ENCODE measurements at regions not wholly inside any gene's neighbourhood (a gene's known extent, or its start where the extent isn't known, plus 50 kb on each side); places are given as distances from the start of the nearest gene placed in this dataset.

DNA sequence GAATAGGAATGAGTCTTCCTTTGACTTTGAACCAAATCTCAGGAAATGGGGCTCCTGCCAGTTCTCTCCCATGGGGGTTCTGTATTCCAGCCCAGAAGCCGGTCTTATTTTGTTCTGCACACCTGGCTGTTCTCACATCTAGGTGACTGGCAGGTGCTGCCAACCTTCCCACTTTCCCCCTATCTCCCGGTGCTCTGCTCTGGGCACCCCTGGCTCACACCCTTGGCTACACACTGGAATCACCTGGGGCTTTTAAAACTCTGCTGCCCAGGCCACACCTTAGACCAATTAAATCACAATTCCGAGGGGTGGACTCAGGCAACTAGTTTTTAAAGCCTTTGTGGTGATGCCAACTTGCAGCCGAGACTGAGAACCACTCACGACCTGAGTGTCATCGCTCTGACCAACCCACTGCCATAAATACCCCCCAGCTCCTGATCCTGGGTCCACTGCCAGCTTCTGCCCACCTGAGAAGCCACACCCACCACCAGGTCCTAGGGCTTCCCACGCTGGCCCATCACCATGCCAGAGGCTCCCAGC lies 69.2 kb downstream of the KCNF1 start:
- TF ChIP-seq, protein P1, sequence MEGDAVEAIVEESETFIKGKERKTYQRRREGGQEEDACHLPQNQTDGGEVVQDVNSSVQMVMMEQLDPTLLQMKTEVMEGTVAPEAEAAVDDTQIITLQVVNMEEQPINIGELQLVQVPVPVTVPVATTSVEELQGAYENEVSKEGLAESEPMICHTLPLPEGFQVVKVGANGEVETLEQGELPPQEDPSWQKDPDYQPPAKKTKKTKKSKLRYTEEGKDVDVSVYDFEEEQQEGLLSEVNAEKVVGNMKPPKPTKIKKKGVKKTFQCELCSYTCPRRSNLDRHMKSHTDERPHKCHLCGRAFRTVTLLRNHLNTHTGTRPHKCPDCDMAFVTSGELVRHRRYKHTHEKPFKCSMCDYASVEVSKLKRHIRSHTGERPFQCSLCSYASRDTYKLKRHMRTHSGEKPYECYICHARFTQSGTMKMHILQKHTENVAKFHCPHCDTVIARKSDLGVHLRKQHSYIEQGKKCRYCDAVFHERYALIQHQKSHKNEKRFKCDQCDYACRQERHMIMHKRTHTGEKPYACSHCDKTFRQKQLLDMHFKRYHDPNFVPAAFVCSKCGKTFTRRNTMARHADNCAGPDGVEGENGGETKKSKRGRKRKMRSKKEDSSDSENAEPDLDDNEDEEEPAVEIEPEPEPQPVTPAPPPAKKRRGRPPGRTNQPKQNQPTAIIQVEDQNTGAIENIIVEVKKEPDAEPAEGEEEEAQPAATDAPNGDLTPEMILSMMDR (IDR thresholded peaks at IDR 0.05), result no peak
- no peak for TF ChIP-seq EZH2 (IDR thresholded peaks at IDR 0.05)
- TF ChIP-seq EZH2phosphoT487 (IDR thresholded peaks at IDR 0.05), result no peak

Data from neural progenitor cell (in vitro differentiated cells).